Activated CD4-positive, alpha-beta T cell treated with anti-CD3 and anti-CD28 coated beads, Interleukin-2, amount 10 ng/mL, durations not matched to agents 7 days and 5 days (primary cell): ENCODE measurements at regions not wholly inside any gene's neighbourhood (a gene's known extent, or its start where the extent isn't known, plus 50 kb on each side); places are given as distances from the start of the nearest gene placed in this dataset.

Experiments used
- CTCF ChIA-PET: fragments of 350-600 bp; sonication (Branson Sonifier 250); formaldehyde crosslinking; loops from one replicate; lab custom pipeline; 2021; ENCODE audit warnings: antibody characterized with exemption; lab: Charles Lee
- POLR2A ChIA-PET: fragments of 350-600 bp; sonication (Branson Sonifier 250); formaldehyde crosslinking; loops from one replicate; lab custom pipeline; 2021; ENCODE audit warnings: antibody characterized with exemption; lab: Charles Lee
- DNase-seq: peaks from one replicate; pipeline ENCODE4 v3.0.0-alpha.2; 2020
- H3K27ac Mint-ChIP-seq: one replicate; pipeline ENCODE4 v1.8.0; 2021; ENCODE audit warnings: mild to moderate bottlenecking, moderate library complexity, mixed read lengths
- H3K27me3 Mint-ChIP-seq: one replicate; pipeline ENCODE4 v1.8.0; 2021; ENCODE audit warnings: mixed read lengths
- H3K36me3 Mint-ChIP-seq: one replicate; pipeline ENCODE4 v1.8.0; 2021; ENCODE audit warnings: low read depth, mixed read lengths
- H3K4me1 Mint-ChIP-seq: one replicate; pipeline ENCODE4 v1.8.0; 2021; ENCODE audit warnings: mixed read lengths
- H3K4me3 Mint-ChIP-seq: one replicate; pipeline ENCODE4 v1.8.0; 2021; ENCODE audit warnings: mild to moderate bottlenecking, moderate library complexity, mixed read lengths
- H3K9me3 Mint-ChIP-seq: one replicate; pipeline ENCODE4 v1.8.0; 2021; ENCODE audit warnings: mixed read lengths

DNA sequence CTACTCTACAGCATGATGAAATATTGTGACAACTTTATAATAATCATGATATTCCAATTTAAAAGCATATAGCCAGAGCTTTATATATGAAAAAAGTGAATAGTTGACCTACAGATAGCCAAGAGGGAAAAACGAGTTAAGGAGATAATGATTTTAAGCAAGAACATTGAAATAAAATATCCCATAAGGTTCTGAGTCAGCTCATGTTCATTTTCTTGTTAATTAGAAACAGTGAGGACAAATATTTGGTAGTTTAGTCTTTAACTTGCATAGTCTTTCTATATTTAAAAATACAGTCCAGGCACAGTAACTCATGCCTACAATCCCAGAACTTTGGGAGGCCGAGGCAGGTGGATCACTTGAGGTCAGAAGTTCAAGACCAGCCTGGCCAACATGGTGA, 55.8 kb upstream of the CDH6 start:
- no peaks in the 10 kb centered on the region for H3K4me1 Mint-ChIP-seq
- POLR2A ChIA-PET, result no interaction called here
- H3K27ac Mint-ChIP-seq, result no peak overlapping the region
- no peak overlapping the region for H3K4me3 Mint-ChIP-seq
- H3K36me3 Mint-ChIP-seq, result no peaks in the 10 kb centered on the region
- no peak for DNase-seq
- H3K27me3 Mint-ChIP-seq, result no peaks in the 10 kb centered on the region
- CTCF ChIA-PET, result no interaction called here
- H3K9me3 Mint-ChIP-seq, result no peaks in the 10 kb centered on the region

DNA sequence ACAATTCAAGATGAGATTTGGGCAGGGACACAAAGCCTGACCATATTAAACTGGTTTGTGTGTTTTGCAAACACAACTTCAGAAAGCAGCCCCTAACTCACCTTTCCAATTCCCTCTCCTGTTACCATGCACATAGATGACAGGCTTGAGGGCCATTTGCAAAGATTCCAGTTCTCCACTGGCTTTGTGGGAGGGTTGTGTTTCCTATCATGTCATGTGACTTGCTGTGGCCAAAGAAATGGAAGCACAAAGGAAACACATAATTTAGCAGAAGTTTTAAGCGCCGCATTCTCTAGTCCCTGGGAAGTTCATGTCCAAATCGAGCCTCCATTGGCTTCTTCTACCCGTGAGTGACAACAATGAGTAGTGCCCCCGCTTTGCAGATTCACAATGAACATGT, 57.9 kb upstream of the CDH6 start:
- CTCF ChIA-PET, result no interaction called here

DNA sequence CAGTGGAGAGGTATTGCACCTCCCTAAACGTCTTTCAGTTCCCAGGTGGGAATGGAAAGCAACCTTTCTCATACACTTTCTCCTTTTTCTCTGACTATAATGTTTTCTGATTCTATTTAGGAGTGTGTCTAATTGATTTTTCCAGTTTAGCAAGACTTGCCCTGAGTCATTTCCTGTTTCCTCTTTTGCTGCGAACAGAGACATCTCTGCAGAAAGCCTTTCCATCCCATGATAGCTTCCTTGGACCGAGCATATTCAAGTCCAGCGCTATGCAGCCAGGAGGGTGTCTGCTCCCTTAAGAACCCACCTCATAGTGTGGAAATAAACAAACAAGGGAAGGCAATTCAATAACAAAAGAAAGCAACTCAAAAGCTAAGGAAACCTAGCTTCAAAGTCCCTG, 60.0 kb upstream of the CDH6 start:
- Mint-ChIP-seq H3K4me1 (no peaks in the 10 kb centered on the region), H3K27me3 (no peaks in the 10 kb centered on the region), H3K36me3 (no peaks in the 10 kb centered on the region), H3K4me3 (no peak overlapping the region), H3K27ac (no peak overlapping the region), H3K9me3 (no peaks in the 10 kb centered on the region)
- no peak for DNase-seq
- ChIA-PET POLR2A (no interaction called here), CTCF (interaction anchor here (0.7 kb wide), 1 partner anchor 12 kb away, joined by 3 read pairs; no protein-coding TSS in a partner anchor)

More for the DNA sequence above, 57.9 kb upstream of the CDH6 start:
- POLR2A ChIA-PET, result no interaction called here
- H3K9me3 Mint-ChIP-seq, result no peaks in the 10 kb centered on the region
- no peak for DNase-seq
- no peak overlapping the region for H3K4me3 Mint-ChIP-seq
- H3K27me3 Mint-ChIP-seq, result no peaks in the 10 kb centered on the region
- no peaks in the 10 kb centered on the region for H3K36me3 Mint-ChIP-seq
- H3K4me1 Mint-ChIP-seq, result no peaks in the 10 kb centered on the region
- no peak overlapping the region for H3K27ac Mint-ChIP-seq

DNA sequence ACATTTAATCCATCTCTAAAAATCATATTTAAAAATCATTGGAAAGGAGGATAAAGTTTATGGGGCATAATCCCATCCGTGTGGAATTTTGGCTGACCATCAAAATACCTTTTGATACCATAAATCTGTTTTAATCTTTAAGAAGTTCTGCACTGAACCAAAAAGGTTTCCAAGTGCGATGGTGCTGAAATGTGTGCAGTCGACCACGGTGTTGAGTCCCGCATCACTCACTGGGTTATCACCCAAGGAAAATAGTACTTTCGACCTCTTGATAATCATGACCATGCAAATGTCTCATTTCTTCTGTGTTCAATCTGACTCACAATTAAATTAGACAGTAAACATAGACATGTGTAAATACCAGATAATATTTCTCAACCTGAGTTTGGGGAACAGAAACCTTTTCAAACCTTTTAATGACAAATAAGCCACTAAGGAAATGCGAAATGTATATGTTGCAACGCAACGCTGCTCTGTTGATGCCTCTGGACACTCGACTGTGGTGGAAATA, 62.0 kb upstream of the CDH6 start:
- no peaks in the 10 kb centered on the region for H3K4me1 Mint-ChIP-seq
- H3K4me3 Mint-ChIP-seq, result no peak overlapping the region
- H3K27me3 Mint-ChIP-seq, result no peaks in the 10 kb centered on the region
- ChIA-PET POLR2A (no interaction called here), CTCF (no interaction called here)
- DNase-seq, result no peak
- no peaks in the 10 kb centered on the region for H3K9me3 Mint-ChIP-seq
- H3K27ac Mint-ChIP-seq, result no peak overlapping the region
- no peaks in the 10 kb centered on the region for H3K36me3 Mint-ChIP-seq

DNA sequence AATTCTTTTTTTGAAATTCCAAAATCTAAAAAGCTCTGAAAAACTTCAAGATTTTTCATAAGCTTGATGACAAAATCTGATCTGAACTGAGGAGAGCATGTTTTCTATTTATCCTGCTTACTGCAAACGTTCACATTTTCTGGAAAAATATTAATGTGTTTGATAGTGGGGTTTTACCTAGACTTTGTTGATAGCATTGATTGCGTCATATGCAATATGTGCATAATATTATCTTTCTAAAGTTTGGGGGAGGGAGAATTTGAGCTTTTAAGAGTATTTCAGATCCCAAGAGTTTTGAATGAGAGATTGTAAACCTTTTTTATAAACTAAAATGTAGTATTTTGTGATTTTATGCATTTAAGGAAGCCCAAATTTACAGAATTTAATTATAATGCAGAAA, 62.8 kb upstream of the CDH6 start:
- Mint-ChIP-seq H3K4me1 (no peaks in the 10 kb centered on the region), H3K36me3 (no peaks in the 10 kb centered on the region), H3K4me3 (no peak overlapping the region), H3K9me3 (no peaks in the 10 kb centered on the region), H3K27me3 (no peaks in the 10 kb centered on the region), H3K27ac (no peak overlapping the region)
- ChIA-PET CTCF (no interaction called here), POLR2A (no interaction called here)
- no peak for DNase-seq

DNA sequence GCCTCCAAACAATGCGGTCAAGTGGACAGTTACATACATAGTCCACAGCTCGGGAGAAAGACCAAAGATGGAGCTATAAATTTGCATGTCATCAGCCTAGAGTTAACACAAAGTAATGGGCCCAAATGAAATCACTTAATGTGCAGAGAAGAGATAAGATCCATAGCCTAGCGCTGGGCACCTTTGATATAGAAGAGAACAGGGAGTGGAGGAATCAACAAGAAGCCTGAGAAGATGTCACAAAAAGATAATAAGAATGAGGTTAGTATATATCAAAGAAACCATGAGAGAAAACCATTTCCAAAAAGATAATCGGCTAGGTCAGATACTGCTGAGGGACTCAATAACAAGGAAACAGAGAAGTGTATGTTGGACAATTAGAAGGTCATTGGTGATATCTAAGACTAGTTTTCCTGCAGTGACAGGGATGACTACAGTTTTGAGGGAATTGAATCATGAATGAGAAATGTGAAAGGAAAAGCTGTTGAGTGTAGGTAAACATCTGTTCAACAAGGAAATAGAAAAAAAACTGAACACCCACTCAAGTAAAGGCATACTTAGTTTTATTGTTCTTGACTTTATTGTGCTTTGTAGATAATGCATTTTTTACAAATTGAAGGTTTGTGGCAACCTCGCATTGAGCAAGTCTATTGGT, 68.7 kb upstream of the CDH6 start:
- no peaks in the 10 kb centered on the region for H3K9me3 Mint-ChIP-seq
- no peaks in the 10 kb centered on the region for H3K36me3 Mint-ChIP-seq
- no peak overlapping the region for H3K4me3 Mint-ChIP-seq
- CTCF ChIA-PET, result no interaction called here
- no peak overlapping the region for H3K27ac Mint-ChIP-seq
- DNase-seq, result no peak
- POLR2A ChIA-PET, result no interaction called here
- no peaks in the 10 kb centered on the region for H3K27me3 Mint-ChIP-seq
- no peaks in the 10 kb centered on the region for H3K4me1 Mint-ChIP-seq

DNA sequence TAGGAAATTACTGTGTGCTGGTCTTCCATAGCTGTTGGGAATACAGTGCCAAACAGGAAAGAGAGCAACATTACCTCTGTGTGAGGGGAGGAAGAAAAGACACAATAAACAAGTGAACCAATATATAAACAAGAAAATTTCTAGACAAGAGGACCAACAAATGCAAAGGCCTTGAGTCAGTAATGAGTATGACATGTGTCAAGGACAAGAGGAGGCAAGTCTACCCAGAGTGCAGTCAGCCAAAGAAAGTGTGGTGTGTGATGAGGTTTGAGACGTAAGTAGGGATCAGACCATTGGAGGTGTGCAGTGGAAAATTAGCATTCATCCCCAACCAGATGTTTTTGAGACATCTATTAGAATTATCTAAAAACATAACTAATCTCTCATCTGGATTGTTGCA, 69.5 kb upstream of the CDH6 start:
- Mint-ChIP-seq H3K27me3 (no peaks in the 10 kb centered on the region), H3K9me3 (no peaks in the 10 kb centered on the region), H3K36me3 (no peaks in the 10 kb centered on the region), H3K4me1 (no peaks in the 10 kb centered on the region), H3K4me3 (no peak overlapping the region), H3K27ac (no peak overlapping the region)
- DNase-seq, result no peak
- CTCF ChIA-PET, result no interaction called here
- POLR2A ChIA-PET, result no interaction called here

DNA sequence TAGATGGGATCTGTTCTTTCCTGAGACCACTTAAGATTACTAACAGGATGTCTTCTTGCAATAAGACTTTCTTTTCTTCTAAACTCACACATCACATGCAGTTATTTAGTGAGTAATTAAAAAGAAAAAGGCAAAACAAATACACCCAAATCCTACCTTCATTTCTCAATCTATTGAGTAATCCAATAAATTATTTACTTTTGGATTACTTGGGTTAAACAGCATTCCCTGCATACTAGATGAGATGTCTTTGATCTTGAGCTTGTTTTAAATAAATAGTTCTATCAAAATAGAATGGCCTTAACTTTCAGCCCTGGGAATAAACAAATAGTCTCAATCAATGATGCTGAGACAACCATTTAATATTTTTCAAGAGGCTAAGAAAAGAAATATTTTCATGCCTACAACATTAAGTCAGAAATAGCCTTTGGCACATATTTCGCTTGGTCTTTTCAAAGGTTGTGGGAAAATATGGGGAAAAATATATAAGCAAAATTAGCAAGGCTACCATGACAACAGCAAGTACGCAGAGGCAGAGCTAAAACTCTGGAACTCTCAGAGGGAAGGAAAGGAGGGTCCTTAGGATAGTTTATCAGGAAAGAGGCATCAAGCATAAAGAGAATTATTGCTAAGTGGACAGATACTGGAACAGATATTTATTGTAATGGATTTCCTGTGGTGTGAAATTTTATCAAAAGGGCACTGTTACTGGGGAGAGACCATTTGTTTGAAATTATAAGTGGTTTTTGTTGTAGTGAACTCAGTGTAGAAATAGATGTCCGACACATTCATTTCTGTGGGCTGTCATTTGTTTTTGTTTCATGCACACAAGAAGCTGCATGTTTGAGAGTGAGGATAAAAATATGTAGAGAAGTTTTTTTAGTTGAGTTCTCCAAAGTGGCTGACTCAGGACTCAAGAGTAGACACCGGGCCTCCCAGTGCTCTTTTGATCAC, 70.2 kb upstream of the CDH6 start:
- Mint-ChIP-seq H3K36me3 (no peaks in the 10 kb centered on the region), H3K9me3 (no peaks in the 10 kb centered on the region), H3K27ac (no peak overlapping the region), H3K27me3 (no peaks in the 10 kb centered on the region), H3K4me1 (no peaks in the 10 kb centered on the region), H3K4me3 (no peak overlapping the region)
- CTCF ChIA-PET, result no interaction called here
- POLR2A ChIA-PET, result no interaction called here
- DNase-seq, result no peak

DNA sequence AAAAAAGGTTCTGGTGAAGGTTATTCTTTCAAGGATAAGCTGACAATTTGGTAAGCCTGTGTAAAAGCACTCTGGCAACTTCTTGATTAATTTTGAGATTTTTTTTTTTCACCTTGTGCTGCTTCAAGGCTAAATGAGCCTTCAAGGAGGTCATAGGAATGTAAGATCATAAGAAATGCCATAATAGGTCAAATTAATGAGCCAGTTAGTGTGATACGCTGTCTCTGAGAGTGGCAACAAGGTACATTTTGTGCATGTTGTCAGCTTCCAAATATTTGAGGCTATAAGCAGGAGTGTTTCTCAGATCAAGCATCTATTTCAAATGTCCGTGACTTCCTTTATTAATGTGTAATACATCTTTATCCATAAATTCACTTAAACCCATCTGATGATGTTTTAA, 72.3 kb upstream of the CDH6 start:
- Mint-ChIP-seq H3K36me3 (no peaks in the 10 kb centered on the region), H3K4me1 (no peaks in the 10 kb centered on the region), H3K27me3 (no peaks in the 10 kb centered on the region), H3K4me3 (no peak overlapping the region), H3K9me3 (no peaks in the 10 kb centered on the region), H3K27ac (no peak overlapping the region)
- ChIA-PET CTCF (interaction anchor here (0.8 kb wide), 1 partner anchor 12 kb away, joined by 3 read pairs; no protein-coding TSS in a partner anchor), POLR2A (no interaction called here)
- DNase-seq, result no peak

DNA sequence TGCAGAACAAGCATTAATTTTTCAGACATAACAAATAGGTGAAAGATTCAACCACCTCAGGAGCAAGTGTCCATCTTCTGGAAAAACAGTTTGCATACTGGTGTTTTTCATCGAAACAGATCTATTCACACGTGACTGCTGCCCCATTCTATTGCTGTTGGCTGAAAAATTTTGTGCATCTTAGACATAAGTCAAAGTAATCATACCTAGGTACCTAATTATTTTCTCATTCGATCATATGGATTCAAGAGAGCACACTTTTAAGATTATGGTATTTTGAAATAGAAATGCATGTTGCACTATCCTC, 72.9 kb upstream of the CDH6 start:
- H3K4me1 Mint-ChIP-seq, result no peaks in the 10 kb centered on the region
- DNase-seq, result no peak
- no peaks in the 10 kb centered on the region for H3K27me3 Mint-ChIP-seq
- no peak overlapping the region for H3K27ac Mint-ChIP-seq
- ChIA-PET CTCF (no interaction called here), POLR2A (no interaction called here)
- H3K36me3 Mint-ChIP-seq, result no peaks in the 10 kb centered on the region
- no peaks in the 10 kb centered on the region for H3K9me3 Mint-ChIP-seq
- H3K4me3 Mint-ChIP-seq, result no peak overlapping the region

DNA sequence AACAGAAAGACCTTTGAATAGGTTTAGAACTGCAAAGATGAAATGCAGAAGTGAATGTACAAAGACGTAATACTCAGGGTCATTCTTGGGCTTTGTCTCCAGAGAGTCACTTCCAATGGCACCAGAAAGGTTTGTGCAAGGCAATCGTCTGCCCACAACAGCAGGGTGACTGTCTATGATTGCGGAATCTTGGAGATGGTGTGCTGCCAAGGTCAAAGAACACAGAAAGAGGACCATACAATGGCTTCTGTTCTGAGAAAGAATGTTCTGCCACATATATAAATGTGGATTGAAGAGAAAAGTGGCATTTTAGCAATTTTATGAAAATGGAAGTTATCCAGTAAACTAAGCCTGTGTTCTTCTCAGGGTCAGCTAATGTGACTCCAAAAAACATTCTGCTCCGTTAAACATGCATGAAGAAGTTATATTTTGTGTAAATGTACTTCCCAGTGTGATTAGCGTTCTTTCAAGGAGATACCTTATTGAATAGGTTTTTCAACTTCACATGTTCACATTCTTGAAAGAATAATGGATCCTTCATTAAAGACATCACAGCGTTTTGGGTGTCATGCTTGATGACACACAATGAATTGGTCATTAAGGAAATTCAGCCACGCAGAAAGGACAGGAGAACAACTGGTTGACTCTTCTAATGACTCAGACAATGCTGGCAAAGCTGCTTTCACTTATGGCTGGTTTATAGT, 73.4 kb upstream of the CDH6 start:
- H3K4me1 Mint-ChIP-seq, result no peaks in the 10 kb centered on the region
- CTCF ChIA-PET, result no interaction called here
- H3K36me3 Mint-ChIP-seq, result no peaks in the 10 kb centered on the region
- DNase-seq, result no peak
- no peaks in the 10 kb centered on the region for H3K27me3 Mint-ChIP-seq
- POLR2A ChIA-PET, result no interaction called here
- H3K4me3 Mint-ChIP-seq, result no peak overlapping the region
- H3K27ac Mint-ChIP-seq, result no peak overlapping the region
- no peaks in the 10 kb centered on the region for H3K9me3 Mint-ChIP-seq

DNA sequence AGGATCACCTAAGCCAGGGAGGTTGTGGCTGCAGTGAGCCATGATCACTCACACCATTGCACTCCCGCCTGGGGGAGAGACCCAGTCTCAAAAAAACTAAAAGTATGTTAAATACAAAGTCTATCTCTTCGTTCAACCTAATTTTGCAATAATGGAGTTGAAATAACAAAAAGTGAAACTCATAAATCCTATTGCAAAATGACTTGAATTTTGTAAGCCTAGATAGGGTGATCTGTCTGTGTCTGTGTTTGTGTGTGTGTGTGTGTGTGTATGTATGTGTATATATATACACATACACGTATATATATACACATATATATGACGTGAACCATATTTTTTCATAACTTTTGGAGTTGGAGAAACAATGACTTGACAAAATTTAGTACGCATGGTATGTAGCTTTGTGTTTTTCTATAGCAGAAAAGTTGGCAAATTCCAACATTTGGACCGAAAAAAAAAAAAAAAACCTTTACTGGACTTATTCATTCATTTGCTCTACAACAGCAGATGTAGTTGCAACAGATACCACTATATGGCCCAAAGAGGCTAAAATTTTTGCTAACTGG, 76.9 kb upstream of the CDH6 start:
- H3K9me3 Mint-ChIP-seq, result no peaks in the 10 kb centered on the region
- no peak overlapping the region for H3K4me3 Mint-ChIP-seq
- ChIA-PET CTCF (no interaction called here), POLR2A (no interaction called here)
- H3K27me3 Mint-ChIP-seq, result no peaks in the 10 kb centered on the region
- no peak overlapping the region for H3K27ac Mint-ChIP-seq
- H3K36me3 Mint-ChIP-seq, result no peaks in the 10 kb centered on the region
- H3K4me1 Mint-ChIP-seq, result no peaks in the 10 kb centered on the region
- DNase-seq, result no peak

DNA sequence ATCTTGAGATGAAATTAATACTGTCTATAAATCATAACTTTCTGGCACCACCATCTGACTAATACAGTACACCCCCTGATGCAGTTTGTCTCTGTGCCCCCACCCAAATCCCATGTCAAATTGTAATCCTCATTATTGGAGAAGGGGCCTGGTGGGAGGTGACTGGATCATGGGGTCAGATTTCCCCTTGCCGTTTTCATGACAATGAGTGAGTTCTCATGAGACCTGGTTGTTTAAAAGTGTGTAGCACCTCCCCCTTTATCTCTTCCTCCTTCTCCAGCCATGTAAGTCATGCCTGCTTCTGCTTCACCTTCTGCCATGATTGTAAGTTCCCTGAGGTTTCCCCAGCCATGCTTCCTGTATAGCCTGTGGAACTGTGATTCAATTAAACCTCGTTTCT, 78.7 kb upstream of the CDH6 start:
- Mint-ChIP-seq H3K9me3 (no peaks in the 10 kb centered on the region), H3K27ac (no peak overlapping the region), H3K36me3 (no peaks in the 10 kb centered on the region), H3K27me3 (no peaks in the 10 kb centered on the region), H3K4me1 (no peaks in the 10 kb centered on the region), H3K4me3 (no peak overlapping the region)
- DNase-seq, result no peak
- POLR2A ChIA-PET, result no interaction called here
- CTCF ChIA-PET, result no interaction called here
